ENCODE measurements at regions not wholly inside any gene's neighbourhood (a gene's known extent, or its start where the extent isn't known, plus 50 kb on each side); places are given as distances from the start of the nearest gene placed in this dataset.

DNA sequence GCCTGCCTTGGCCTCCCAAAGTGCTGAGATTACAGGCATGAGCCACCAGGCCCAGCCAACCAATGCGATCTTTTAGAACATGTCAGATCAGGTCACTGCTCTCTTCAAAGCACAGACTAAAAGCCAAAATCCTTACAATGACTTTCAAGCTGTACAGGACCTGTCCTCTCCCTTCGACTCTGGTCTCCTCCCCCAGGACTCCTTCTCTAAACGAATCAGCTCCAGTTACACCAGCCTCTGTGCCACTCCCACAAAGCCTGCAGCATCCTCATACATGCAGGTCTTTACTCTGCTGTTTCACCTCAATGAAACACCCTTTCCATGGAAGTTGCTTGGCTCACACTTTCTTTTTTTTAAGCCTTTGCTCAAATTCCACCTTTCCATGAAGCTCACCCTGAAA, 436.0 kb downstream of the METTL4 start:
- no peaks in the 10 kb centered on the region for H3K27me3 ChIP-seq (ENCODE audit: insufficient read depth, insufficient read length)
- no peaks in the 10 kb centered on the region for H3K4me1 ChIP-seq (ENCODE audit: insufficient read depth, insufficient read length)
- no peak overlapping the region for H3K4me3 ChIP-seq (ENCODE audit: insufficient read length, low read depth)
- DNase-seq (ENCODE audit: low read depth, low spot score) = no peak
- no peak for TF ChIP-seq YY1 (IDR thresholded peaks at IDR 0.05; ENCODE audit: insufficient read depth, insufficient read length)
- no peak for TF ChIP-seq ZNF274 (IDR thresholded peaks at IDR 0.05; ENCODE audit: low read depth, low read length)
- TF ChIP-seq SUZ12 (IDR thresholded peaks at IDR 0.05; ENCODE audit: extremely low read depth, insufficient read depth, insufficient read length) = no peak
- no peaks in the 10 kb centered on the region for H3K9me3 ChIP-seq (ENCODE audit: insufficient read depth, low read length)
- H3K9ac ChIP-seq (ENCODE audit: insufficient read length, low read depth) = no peak overlapping the region
- no peaks in the 10 kb centered on the region for H3K36me3 ChIP-seq (ENCODE audit: insufficient read depth, insufficient read length, low read length)

DNA sequence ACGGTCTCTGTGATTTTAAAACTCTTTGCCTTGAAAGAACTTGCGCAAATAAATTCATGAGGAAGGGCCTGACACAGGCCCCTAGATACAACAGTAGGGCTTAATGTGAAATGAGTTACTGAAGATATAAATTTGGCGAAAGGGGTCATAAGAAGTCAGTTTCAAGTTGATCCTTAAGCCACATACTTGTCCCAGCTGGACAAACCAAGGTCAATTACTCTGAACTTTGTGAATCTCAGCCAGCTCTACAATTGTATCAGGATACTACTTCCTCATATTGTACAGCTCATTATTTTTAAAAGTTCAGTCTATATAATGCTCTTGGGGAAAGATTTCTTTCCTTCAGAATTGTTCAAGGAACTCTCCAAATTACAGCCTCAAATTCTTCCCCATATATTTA, 432.8 kb downstream of the METTL4 start:
- no peak for DNase-seq (ENCODE audit: low read depth, low spot score)
- H3K9ac ChIP-seq (ENCODE audit: insufficient read length, low read depth) = no peak overlapping the region
- TF ChIP-seq ZNF274 (IDR thresholded peaks at IDR 0.05; ENCODE audit: low read depth, low read length) = no peak
- TF ChIP-seq YY1 (IDR thresholded peaks at IDR 0.05; ENCODE audit: insufficient read depth, insufficient read length) = no peak
- no peak for TF ChIP-seq SUZ12 (IDR thresholded peaks at IDR 0.05; ENCODE audit: extremely low read depth, insufficient read depth, insufficient read length)
- no peaks in the 10 kb centered on the region for H3K4me1 ChIP-seq (ENCODE audit: insufficient read depth, insufficient read length)
- no peaks in the 10 kb centered on the region for H3K36me3 ChIP-seq (ENCODE audit: insufficient read depth, insufficient read length, low read length)
- no peaks in the 10 kb centered on the region for H3K27me3 ChIP-seq (ENCODE audit: insufficient read depth, insufficient read length)
- H3K4me3 ChIP-seq (ENCODE audit: insufficient read length, low read depth) = no peak overlapping the region
- no peaks in the 10 kb centered on the region for H3K9me3 ChIP-seq (ENCODE audit: insufficient read depth, low read length)

DNA sequence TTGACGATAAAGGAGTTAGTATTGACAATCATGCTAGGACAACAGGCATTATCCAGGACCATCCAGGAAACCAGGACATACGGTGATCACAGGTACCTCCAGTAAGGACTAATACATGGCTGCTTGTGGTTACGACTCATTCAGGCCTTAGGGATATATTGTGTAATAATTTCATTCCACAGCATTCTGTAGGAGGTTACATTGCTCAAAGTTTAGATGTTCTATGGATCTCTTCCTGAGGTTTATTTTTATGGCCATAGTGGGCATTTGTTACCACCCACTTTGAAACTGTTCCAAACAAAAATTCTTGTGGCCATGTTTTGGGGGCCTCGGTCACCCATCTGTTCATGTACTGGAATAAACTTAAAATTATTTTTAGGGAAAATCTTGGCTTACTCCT, 431.6 kb downstream of the METTL4 start:
- Histone ChIP-seq H3K9ac (ENCODE audit: insufficient read length, low read depth) (no peak overlapping the region), H3K27me3 (ENCODE audit: insufficient read depth, insufficient read length) (no peaks in the 10 kb centered on the region), H3K4me1 (ENCODE audit: insufficient read depth, insufficient read length) (no peaks in the 10 kb centered on the region), H3K36me3 (ENCODE audit: insufficient read depth, insufficient read length, low read length) (no peaks in the 10 kb centered on the region), H3K9me3 (ENCODE audit: insufficient read depth, low read length) (no peaks in the 10 kb centered on the region), H3K4me3 (ENCODE audit: insufficient read length, low read depth) (no peak overlapping the region)
- DNase-seq (ENCODE audit: low read depth, low spot score) = no peak
- TF ChIP-seq ZNF274 (IDR thresholded peaks at IDR 0.05; ENCODE audit: low read depth, low read length) = no peak
- TF ChIP-seq YY1 (IDR thresholded peaks at IDR 0.05; ENCODE audit: insufficient read depth, insufficient read length) = no peak

DNA sequence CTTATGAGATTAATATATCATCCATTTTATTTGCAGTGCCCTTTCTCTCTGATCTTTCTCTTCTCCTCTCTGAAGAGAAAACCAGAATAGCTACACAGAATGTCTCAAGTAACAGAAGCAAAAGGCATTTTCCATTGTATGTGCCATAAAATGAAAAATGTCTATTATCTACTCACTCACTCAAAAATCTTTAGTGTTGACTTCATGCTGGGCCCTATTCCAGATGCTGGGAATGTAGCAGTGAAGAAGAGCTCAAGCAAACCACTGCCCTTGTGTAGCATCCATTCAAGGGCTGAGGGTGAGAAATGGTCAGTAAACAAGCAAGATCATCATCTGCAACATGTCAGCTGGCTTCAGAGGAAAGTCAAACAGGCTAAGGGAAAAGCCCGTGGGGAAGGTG, 427.7 kb downstream of the METTL4 start:
- Histone ChIP-seq H3K36me3 (ENCODE audit: insufficient read depth, insufficient read length, low read length) (no peaks in the 10 kb centered on the region), H3K27me3 (ENCODE audit: insufficient read depth, insufficient read length) (no peaks in the 10 kb centered on the region)

DNA sequence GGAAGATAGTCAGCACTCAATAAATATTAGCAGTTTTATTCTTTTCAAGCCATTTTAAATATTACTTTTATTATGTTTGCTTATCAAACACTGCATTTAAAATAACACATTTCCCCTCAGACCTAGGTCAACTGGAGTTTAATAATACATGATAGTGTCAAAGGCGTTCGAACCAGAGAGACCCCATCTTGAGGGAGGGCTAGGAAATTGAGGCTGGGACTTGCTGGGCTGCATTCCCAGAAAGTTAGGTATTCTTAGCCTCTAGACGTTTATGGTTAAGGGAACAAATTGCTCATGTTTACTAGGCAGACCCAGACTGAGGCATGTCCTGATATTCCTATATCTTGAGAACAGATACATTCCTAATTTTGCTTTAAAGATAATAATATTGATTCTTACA, 426.5 kb downstream of the METTL4 start:
- DNase-seq (ENCODE audit: low read depth, low spot score) = no peak
- TF ChIP-seq YY1 (IDR thresholded peaks at IDR 0.05; ENCODE audit: insufficient read depth, insufficient read length) (no peak), ZNF274 (IDR thresholded peaks at IDR 0.05; ENCODE audit: low read depth, low read length) (no peak), SUZ12 (IDR thresholded peaks at IDR 0.05; ENCODE audit: extremely low read depth, insufficient read depth, insufficient read length) (no peak)
- H3K36me3 ChIP-seq (ENCODE audit: insufficient read depth, insufficient read length, low read length) = no peaks in the 10 kb centered on the region
- H3K27me3 ChIP-seq (ENCODE audit: insufficient read depth, insufficient read length) = no peaks in the 10 kb centered on the region
- no peak overlapping the region for H3K9ac ChIP-seq (ENCODE audit: insufficient read length, low read depth)
- H3K4me3 ChIP-seq (ENCODE audit: insufficient read length, low read depth) = no peak overlapping the region
- H3K4me1 ChIP-seq (ENCODE audit: insufficient read depth, insufficient read length) = no peaks in the 10 kb centered on the region
- no peaks in the 10 kb centered on the region for H3K9me3 ChIP-seq (ENCODE audit: insufficient read depth, low read length)

More for the DNA sequence above, 427.7 kb downstream of the METTL4 start:
- no peaks in the 10 kb centered on the region for H3K4me1 ChIP-seq (ENCODE audit: insufficient read depth, insufficient read length)
- H3K4me3 ChIP-seq (ENCODE audit: insufficient read length, low read depth) = no peak overlapping the region
- DNase-seq (ENCODE audit: low read depth, low spot score) = no peak
- no peak overlapping the region for H3K9ac ChIP-seq (ENCODE audit: insufficient read length, low read depth)
- no peaks in the 10 kb centered on the region for H3K9me3 ChIP-seq (ENCODE audit: insufficient read depth, low read length)
- no peak for TF ChIP-seq SUZ12 (IDR thresholded peaks at IDR 0.05; ENCODE audit: extremely low read depth, insufficient read depth, insufficient read length)

DNA sequence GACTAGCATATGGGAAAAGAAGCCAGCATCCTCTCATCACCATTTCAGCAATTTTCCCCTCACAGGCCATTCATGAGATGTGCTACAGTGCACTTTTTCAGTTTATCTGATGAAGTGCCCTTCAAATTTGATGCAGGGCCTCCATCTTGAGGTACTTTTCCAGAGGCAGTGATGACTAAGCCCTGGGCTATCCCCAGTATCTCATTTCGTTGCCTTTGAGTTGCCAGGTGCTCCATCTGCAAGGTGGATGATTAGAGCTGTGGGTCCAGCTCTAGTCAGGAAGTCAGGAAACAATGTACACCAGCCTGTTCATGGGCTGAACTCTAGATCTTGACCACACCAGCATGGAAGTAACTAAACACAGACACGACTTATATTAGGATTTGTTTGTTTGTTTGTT, 425.2 kb downstream of the METTL4 start:
- H3K9me3 ChIP-seq (ENCODE audit: insufficient read depth, low read length) = no peaks in the 10 kb centered on the region
- no peaks in the 10 kb centered on the region for H3K4me1 ChIP-seq (ENCODE audit: insufficient read depth, insufficient read length)
- no peak overlapping the region for H3K9ac ChIP-seq (ENCODE audit: insufficient read length, low read depth)
- DNase-seq (ENCODE audit: low read depth, low spot score) = no peak
- TF ChIP-seq ZNF274 (IDR thresholded peaks at IDR 0.05; ENCODE audit: low read depth, low read length) (no peak), SUZ12 (IDR thresholded peaks at IDR 0.05; ENCODE audit: extremely low read depth, insufficient read depth, insufficient read length) (no peak), YY1 (IDR thresholded peaks at IDR 0.05; ENCODE audit: insufficient read depth, insufficient read length) (no peak)
- no peaks in the 10 kb centered on the region for H3K36me3 ChIP-seq (ENCODE audit: insufficient read depth, insufficient read length, low read length)
- H3K4me3 ChIP-seq (ENCODE audit: insufficient read length, low read depth) = no peak overlapping the region
- H3K27me3 ChIP-seq (ENCODE audit: insufficient read depth, insufficient read length) = no peaks in the 10 kb centered on the region

DNA sequence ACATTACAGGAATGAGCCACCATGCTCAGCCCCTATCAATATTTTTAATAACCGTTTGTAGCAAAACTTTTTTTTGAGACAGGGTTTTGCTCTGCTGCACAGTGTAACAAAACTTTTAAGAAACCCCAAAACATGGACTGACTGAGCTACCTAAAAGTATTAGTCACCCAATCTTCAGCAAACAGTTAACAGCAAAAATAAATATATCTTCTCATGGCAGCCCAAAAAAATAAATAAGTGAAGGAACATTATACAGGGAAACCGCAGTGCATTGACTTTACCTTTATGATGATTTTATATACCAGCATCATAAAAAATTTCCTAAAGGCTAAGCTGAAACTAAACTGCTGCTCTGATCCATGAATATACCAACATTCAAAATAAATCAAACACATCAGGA, 424.6 kb downstream of the METTL4 start:
- H3K9ac ChIP-seq (ENCODE audit: insufficient read length, low read depth) = no peak overlapping the region
- H3K9me3 ChIP-seq (ENCODE audit: insufficient read depth, low read length) = no peaks in the 10 kb centered on the region
- no peaks in the 10 kb centered on the region for H3K36me3 ChIP-seq (ENCODE audit: insufficient read depth, insufficient read length, low read length)
- DNase-seq (ENCODE audit: low read depth, low spot score) = no peak
- no peak overlapping the region for H3K4me3 ChIP-seq (ENCODE audit: insufficient read length, low read depth)
- H3K27me3 ChIP-seq (ENCODE audit: insufficient read depth, insufficient read length) = no peaks in the 10 kb centered on the region
- no peaks in the 10 kb centered on the region for H3K4me1 ChIP-seq (ENCODE audit: insufficient read depth, insufficient read length)
- TF ChIP-seq YY1 (IDR thresholded peaks at IDR 0.05; ENCODE audit: insufficient read depth, insufficient read length) (no peak), SUZ12 (IDR thresholded peaks at IDR 0.05; ENCODE audit: extremely low read depth, insufficient read depth, insufficient read length) (no peak), ZNF274 (IDR thresholded peaks at IDR 0.05; ENCODE audit: low read depth, low read length) (no peak)

All from NT2/D1 (cell line).